ENCODE measurements at regions not wholly inside any gene's neighbourhood (a gene's known extent, or its start where the extent isn't known, plus 50 kb on each side); places are given as distances from the start of the nearest gene placed in this dataset.

- BruUV-seq (replicated peaks), result no TSS peak
- H3K4me3 ChIP-seq, result no peak overlapping the region
- POLR2A ChIA-PET, result no interaction called here
Measured at GRCh38 chr4:159460371-159460770, 357.5 kb downstream of the RAPGEF2 start.

GRCh38 chr4:159463235-159463634 lies 360.4 kb downstream of the RAPGEF2 start:
- intact Hi-C loops (cut with micrococcal nuclease; ENCODE audit: unreplicated experiment), result no loop called here
- POLR2A ChIA-PET, result no interaction called here
- no peak overlapping the region for H2AFZ ChIP-seq (ENCODE audit: control insufficient read depth, low read depth, low read length)
- no peak overlapping the region for H3K4me2 ChIP-seq (ENCODE audit: control insufficient read depth, insufficient read depth)
- BruUV-seq (replicated peaks), result no TSS peak
- DNase-seq (ENCODE audit: low read depth, low spot score) (no peak), ATAC-seq (no peak), FAIRE-seq (no peak)
- no peaks in the 10 kb centered on the region for H3K79me2 ChIP-seq (ENCODE audit: control insufficient read depth, insufficient read depth, low read length)
- in situ Hi-C loops (cut with MboI), result no loop called here
- CTCF ChIA-PET, result interaction anchor here (1.8 to 2.0 kb wide), 2 partner anchors 9 to 24 kb away, joined by 4 read pairs; no protein-coding TSS in a partner anchor
- no peaks in the 10 kb centered on the region for H3K4me1 ChIP-seq (ENCODE audit: control insufficient read depth, insufficient read depth, low read length)
- H3K27ac ChIP-seq (ENCODE audit: control insufficient read depth, insufficient read depth), result no peak overlapping the region
- WGBS (ENCODE audit: insufficient coverage, insufficient replicate concordance, low lambda C conversion rate, missing lambda C conversion rate), result 0% methylated on average over 2 of the region's 2 CpGs
- H3K27me3 ChIP-seq (replicated peaks in 1 of 2; ENCODE audit: control insufficient read depth in 2 of 2, insufficient read depth in 2 of 2, low read length in 1 of 2), result no peaks in the 10 kb centered on the region; a peak in 1 of 4 replicates
- SMC1A ChIA-PET (ENCODE audit: uncharacterized antibody, unreplicated experiment), result no interaction called here
- no peaks in the 10 kb centered on the region for H3K36me3 ChIP-seq (ENCODE audit: control insufficient read depth in 2 of 2, insufficient read depth in 2 of 2, low read length in 1 of 2)
- RAD21 ChIA-PET (ENCODE audit: unreplicated experiment), result no interaction called here
- H4K20me1 ChIP-seq (ENCODE audit: control insufficient read depth, insufficient read depth), result no peaks in the 10 kb centered on the region
- H3K9me3 ChIP-seq (replicated peaks; ENCODE audit: control insufficient read depth, insufficient read depth, low read length), result no peaks in the 10 kb centered on the region; the same call in 1 of the 3 replicates
- H3K4me3 ChIP-seq, result no peak overlapping the region
- H3K9ac ChIP-seq (ENCODE audit: control insufficient read depth, insufficient read depth, low read length), result no peak overlapping the region
- no peak for TF ChIP-seq ZNF217 (IDR thresholded peaks at IDR 0.05)

More at GRCh38 chr4:159460371-159460770, 357.5 kb downstream of the RAPGEF2 start:
- ChIA-PET RAD21 (ENCODE audit: unreplicated experiment) (no interaction called here), CTCF (no interaction called here), SMC1A (ENCODE audit: uncharacterized antibody, unreplicated experiment) (interaction anchor here (0.8 kb wide), 1 partner anchor 545 kb away, joined by 3 read pairs; no protein-coding TSS in a partner anchor)
- H3K27ac ChIP-seq (ENCODE audit: control insufficient read depth, insufficient read depth), result no peak overlapping the region
- H3K4me1 ChIP-seq (ENCODE audit: control insufficient read depth, insufficient read depth, low read length), result no peaks in the 10 kb centered on the region
- no peaks in the 10 kb centered on the region for H3K27me3 ChIP-seq (replicated peaks in 1 of 2; ENCODE audit: control insufficient read depth in 2 of 2, insufficient read depth in 2 of 2, low read length in 1 of 2)
- H3K4me2 ChIP-seq (ENCODE audit: control insufficient read depth, insufficient read depth), result no peak overlapping the region
- no peak for FAIRE-seq
- no peak for ATAC-seq
- in situ Hi-C loops (cut with MboI) (no loop called here), intact Hi-C loops (cut with micrococcal nuclease; ENCODE audit: unreplicated experiment) (no loop called here)
- H2AFZ ChIP-seq (ENCODE audit: control insufficient read depth, low read depth, low read length), result no peak overlapping the region
- no peak overlapping the region for H3K9ac ChIP-seq (ENCODE audit: control insufficient read depth, insufficient read depth, low read length)
- DNase-seq (ENCODE audit: low read depth, low spot score), result no peak
- no peaks in the 10 kb centered on the region; the same call in 1 of the 3 replicates for H3K9me3 ChIP-seq (replicated peaks; ENCODE audit: control insufficient read depth, insufficient read depth, low read length)
- H3K79me2 ChIP-seq (ENCODE audit: control insufficient read depth, insufficient read depth, low read length), result no peaks in the 10 kb centered on the region
- no peaks in the 10 kb centered on the region for H4K20me1 ChIP-seq (ENCODE audit: control insufficient read depth, insufficient read depth)
- no peak for TF ChIP-seq EP300 (IDR thresholded peaks at IDR 0.05; ENCODE audit: borderline replicate concordance in 1 of 2, control insufficient read depth in 1 of 2, low read depth in 2 of 2, low read length in 2 of 2)
- TF ChIP-seq ZBED1 (IDR thresholded peaks at IDR 0.05; ENCODE audit: borderline replicate concordance), result no peak
- no peak for TF ChIP-seq SP1 (IDR thresholded peaks at IDR 0.05; ENCODE audit: low read depth, low read length)
- TF ChIP-seq STAT1 (conservative IDR thresholded peaks at IDR 0.05), result no peak
- no peak for TF ChIP-seq ZNF207 (IDR thresholded peaks at IDR 0.05; ENCODE audit: borderline replicate concordance)
- no peaks in the 10 kb centered on the region for H3K36me3 ChIP-seq (ENCODE audit: control insufficient read depth in 2 of 2, insufficient read depth in 2 of 2, low read length in 1 of 2)
- WGBS (ENCODE audit: insufficient coverage, insufficient replicate concordance, low lambda C conversion rate, missing lambda C conversion rate), result 0% methylated on average over 1 of the region's 1 CpG
